ENCODE measurements at regions not wholly inside any gene's neighbourhood (a gene's known extent, or its start where the extent isn't known, plus 50 kb on each side); places are given as distances from the start of the nearest gene placed in this dataset.

- 64 to 68% (median 65%) methylated on average over 11 of the region's 11 CpGs for WGBS, 4 donors
- no peaks in the 10 kb centered on the region for H3K4me1 ChIP-seq (replicated peaks in 1 of 2)
- TF ChIP-seq POLR2A (IDR thresholded peaks at IDR 0.05) (no peak), CTCF (IDR thresholded peaks at IDR 0.05) (no peak)
- H3K36me3 ChIP-seq (replicated peaks in 1 of 2), result no peaks in the 10 kb centered on the region
- DNase-seq, result no peak
- no peaks in the 10 kb centered on the region for H3K27me3 ChIP-seq
- no peak overlapping the region for H3K4me3 ChIP-seq
- H3K27ac ChIP-seq, result no peak overlapping the region
- no peaks in the 10 kb centered on the region for H3K9me3 ChIP-seq (replicated peaks in 1 of 3)
- intact Hi-C loops (cut with DNase I), result no loop called here
Measured at GRCh38 chr16:8183176-8184099, 406.9 kb downstream of the TMEM114 start.

- Histone ChIP-seq H3K4me3 (no peak overlapping the region), H3K4me1 (replicated peaks in 1 of 2) (no peaks in the 10 kb centered on the region), H3K27ac (no peak overlapping the region), H3K36me3 (replicated peaks in 1 of 2) (no peaks in the 10 kb centered on the region), H3K27me3 (no peaks in the 10 kb centered on the region), H3K9me3 (replicated peaks in 1 of 3) (no peaks in the 10 kb centered on the region)
- no peak for DNase-seq
- intact Hi-C loops (cut with DNase I), result no loop called here
- no peak for TF ChIP-seq POLR2A (IDR thresholded peaks at IDR 0.05)
- no peak for TF ChIP-seq CTCF (IDR thresholded peaks at IDR 0.05)
- 5 to 13% (median 10%) methylated on average over 7 of the region's 7 CpGs for WGBS, 4 donors
Measured at GRCh38 chr16:8182761-8183160, 407.6 kb downstream of the TMEM114 start.

GRCh38 chr16:8179615-8180014 is 410.7 kb downstream of the TMEM114 start:
- Histone ChIP-seq H3K9me3 (replicated peaks in 1 of 3) (no peaks in the 10 kb centered on the region), H3K4me3 (no peak overlapping the region), H3K27ac (no peak overlapping the region), H3K4me1 (replicated peaks in 1 of 2) (no peaks in the 10 kb centered on the region), H3K27me3 (no peaks in the 10 kb centered on the region), H3K36me3 (replicated peaks in 1 of 2) (no peaks in the 10 kb centered on the region)
- TF ChIP-seq POLR2A (IDR thresholded peaks at IDR 0.05) (no peak), CTCF (IDR thresholded peaks at IDR 0.05) (no peak)
- no peak for DNase-seq
- 0 to 19% (median 18%) methylated on average over 3 to 5 of the region's 5 CpGs for WGBS, 4 donors
- intact Hi-C loops (cut with DNase I), result no loop called here

GRCh38 chr16:8178271-8178670 is 412.0 kb downstream of the TMEM114 start:
- intact Hi-C loops (cut with DNase I), result no loop called here
- 62 to 71% (median 67%) methylated on average over 6 to 8 of the region's 8 CpGs for WGBS, 4 donors
- Histone ChIP-seq H3K9me3 (replicated peaks in 1 of 3) (no peaks in the 10 kb centered on the region), H3K4me3 (no peak overlapping the region), H3K27me3 (no peaks in the 10 kb centered on the region), H3K27ac (no peak overlapping the region), H3K4me1 (replicated peaks in 1 of 2) (no peaks in the 10 kb centered on the region), H3K36me3 (replicated peaks in 1 of 2) (no peaks in the 10 kb centered on the region)
- TF ChIP-seq CTCF (IDR thresholded peaks at IDR 0.05), result no peak
- TF ChIP-seq POLR2A (IDR thresholded peaks at IDR 0.05), result no peak
- DNase-seq, result no peak

Data from adrenal gland (tissue), 9 donors.